ENCODE measurements at regions not wholly inside any gene's neighbourhood (a gene's known extent, or its start where the extent isn't known, plus 50 kb on each side); places are given as distances from the start of the nearest gene placed in this dataset.

DNA sequence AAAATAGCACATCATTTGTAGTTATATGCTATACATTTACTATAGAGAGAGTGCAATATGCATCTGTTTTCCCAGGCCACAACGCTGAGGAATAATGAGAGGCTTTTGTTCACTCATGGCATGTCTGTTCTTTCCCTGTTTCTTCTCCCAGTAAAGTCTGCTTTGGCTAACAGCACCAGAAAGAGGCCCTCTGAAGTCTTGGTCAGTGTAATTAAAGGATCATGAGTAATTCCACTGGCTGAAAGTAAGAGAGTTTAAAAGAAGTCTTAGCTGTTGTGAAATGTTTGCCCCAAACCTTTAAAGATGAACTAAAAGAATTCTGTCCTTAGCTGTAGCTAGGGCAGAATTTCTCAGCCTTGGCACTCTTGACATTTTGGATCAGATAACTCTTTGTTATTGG, 228.8 kb downstream of the TLE4 start:
- no peak for DNase-seq

DNA sequence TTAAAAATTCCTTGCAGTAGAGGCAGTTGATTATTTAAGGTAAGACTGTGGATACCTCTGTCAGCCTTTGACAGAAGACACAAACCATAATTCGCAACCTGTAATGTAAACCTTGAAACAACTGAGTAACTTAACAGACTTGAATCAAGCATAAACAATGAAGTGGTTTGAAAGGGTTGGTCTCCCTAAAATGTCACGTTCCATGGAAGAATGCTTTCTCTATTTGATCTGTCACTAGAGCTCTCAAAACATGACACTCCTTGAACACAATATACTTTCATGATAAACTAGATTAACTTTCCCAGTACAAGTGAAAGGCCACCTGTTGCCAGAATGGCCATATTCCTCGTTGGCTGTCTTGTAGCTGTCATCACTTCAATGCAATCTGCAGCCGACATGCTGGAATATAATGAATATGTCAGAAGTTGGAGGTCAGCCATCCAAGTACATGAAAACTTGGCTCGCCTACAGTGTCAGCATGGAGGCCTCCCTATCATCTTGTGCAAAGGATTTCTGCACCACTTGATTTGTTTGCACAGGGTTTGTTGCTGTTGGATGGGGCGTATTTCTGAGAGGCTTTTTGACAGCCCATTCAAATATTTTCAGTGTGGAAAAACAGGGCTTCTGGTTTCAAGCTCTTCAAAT, 228.0 kb downstream of the TLE4 start:
- no peak for DNase-seq

DNA sequence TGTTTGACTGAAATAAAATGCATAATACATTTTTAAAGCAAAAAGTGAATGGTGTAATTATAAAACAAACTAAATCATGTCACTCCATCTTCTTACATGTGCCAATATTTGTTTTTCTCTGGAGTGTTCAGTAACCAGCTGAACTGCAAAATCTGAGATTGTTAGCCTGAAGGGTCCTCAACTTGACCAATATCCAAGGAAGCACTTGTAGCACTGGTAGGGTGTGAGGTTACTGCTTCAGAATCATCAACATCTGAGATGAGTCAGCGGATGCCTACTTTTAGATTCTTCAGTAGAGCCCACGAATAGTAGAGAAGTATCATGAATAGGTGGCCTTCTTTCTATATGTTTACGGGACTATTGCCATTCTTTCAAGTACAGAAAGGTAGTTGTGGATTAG, 226.7 kb downstream of the TLE4 start:
- DNase-seq, result no peak

DNA sequence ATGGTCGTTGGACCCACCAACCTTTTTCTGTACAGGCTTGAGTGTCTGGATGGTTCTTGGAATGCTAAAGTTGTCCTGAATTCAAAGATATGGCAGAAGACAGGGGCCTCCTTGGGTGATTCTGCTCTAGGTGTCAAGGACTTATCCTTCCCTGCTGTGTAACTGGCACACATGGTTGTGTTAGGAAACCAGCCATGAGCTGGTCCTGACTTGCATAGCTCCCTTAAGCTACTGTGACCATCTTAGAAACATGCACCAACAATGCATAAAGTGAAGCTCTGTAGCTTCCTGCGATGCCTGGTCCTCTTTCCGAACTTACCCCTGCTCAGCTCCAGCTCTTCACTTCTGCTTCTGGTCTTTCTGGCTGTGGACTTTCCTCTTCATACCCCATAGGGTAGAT, 224.6 kb downstream of the TLE4 start:
- DNase-seq, result no peak

DNA sequence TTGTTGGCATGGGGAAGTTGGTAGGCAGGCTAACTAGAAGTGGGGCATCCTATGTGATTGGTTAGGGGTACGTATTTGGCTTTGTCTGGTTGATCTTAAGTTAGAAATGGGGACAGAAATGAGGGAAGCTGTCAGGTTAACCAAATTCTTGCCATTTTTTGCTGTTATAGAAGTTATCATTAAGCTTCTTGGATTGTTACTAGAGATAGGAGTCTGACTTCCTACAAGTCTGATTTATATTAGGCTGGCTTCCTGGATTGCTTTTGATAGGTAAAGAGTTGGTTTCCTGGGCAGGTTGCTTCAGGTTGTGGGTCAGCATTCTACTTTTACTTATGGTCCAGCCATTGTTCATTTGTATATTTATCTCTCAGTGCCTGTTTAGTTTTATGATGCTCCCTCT, 216.9 kb downstream of the TLE4 start:
- no peak for DNase-seq

DNA sequence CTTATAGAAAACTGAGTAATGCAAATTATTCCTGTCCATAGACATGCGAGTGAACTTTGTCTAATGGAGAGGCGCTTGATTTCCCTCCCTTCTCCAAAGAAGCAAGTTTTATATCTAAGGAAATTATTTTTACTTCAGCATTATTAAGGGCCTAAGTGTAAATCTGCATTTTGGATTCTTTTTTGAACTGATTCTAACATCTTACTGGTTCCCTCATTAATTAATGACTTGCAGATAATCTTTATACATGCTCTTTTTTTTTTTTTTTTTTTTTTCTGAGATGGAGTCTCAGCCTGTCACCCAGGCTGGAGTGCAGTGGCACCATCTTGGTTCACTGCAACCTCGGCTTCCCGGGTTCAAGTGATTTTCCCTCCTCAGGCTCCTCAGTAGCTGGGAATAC, 209.5 kb downstream of the TLE4 start:
- DNase-seq, result no peak

DNA sequence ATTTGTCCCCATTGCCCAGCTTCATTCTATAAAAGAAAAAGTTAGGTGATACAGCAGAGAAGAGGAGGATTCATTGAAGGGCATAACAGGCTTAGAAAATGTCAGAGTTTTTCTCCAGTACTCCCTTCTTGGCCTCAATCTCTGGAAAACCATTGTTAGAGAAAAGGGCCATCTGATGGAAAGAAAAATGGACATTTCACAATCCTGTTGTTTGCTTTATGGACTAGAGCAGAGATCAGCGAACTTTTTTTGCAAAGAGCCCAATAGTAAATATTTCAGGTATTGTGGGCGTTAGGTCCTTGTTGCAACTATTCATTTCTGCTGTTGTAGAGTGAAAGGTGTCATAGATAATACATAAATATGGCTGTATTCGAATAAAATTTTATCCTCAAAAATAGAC, 208.8 kb downstream of the TLE4 start:
- no peak for DNase-seq

DNA sequence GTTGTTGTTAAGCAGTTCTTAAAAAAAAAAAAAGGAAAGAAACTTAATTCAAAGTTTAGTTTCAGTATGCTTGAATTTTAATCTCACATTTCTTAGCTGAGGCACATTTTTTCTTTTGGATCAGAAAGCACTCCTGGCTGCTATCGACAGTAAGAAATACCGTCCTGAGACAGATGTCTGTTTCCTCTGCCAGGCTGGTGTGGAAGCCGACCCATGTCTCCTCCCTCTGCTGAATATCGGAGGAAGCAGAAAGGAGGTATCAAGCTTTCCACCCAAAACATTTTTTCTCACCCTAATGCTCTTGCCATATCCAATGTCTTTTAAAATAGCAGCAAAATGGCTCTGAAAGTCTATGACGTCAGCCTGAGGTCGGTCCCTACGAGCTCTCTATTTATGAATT, 208.1 kb downstream of the TLE4 start:
- DNase-seq, result no peak

DNA sequence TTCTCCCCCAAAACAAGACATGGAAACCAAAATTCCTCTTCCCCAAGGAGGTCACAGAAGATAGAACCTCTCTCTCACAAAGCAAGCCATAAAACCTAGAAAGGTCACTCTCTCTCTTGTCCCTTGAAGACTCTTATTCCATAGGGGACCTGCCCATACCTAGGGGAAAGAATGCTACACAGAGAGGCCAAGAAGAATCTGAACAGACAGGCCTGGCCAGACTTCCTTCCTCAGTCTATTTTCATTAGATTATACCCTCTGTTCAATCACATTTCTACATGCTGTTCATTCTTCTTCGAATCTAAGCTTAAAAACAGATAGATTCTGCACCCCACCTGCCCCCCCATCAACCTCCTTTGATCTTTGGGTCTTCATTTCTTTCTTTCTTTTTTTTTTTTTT, 206.8 kb downstream of the TLE4 start:
- no peak for DNase-seq

DNA sequence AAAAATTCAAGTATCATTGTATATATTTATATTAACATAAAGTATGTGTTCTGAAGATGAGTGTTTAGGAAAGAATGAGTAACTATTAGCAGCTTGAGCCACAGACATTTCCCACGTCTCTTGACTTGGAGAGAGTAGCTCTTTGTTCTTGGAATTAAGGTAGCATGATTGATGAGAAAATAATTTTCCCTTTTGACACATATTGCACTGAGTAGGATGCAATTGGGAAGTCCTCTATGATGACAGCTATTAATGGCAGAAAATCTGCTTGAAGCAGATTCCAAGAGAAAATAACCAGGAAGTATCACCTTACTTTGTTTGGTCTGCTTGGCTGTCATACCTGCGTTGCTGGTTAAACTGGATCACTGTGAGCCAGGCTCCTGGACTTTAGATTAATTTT, 204.8 kb downstream of the TLE4 start:
- DNase-seq, result no peak

Data from activated CD4-positive, alpha-beta T cell treated with anti-CD3 and anti-CD28 coated beads for 48 hours (primary cell).